ENCODE measurements at regions not wholly inside any gene's neighbourhood (a gene's known extent, or its start where the extent isn't known, plus 50 kb on each side); places are given as distances from the start of the nearest gene placed in this dataset.

- H3K9me3 Mint-ChIP-seq (ENCODE audit: unreplicated experiment) = no peaks in the 10 kb centered on the region
- peaks cover 8% of the 10 kb centered on the region for H3K4me1 Mint-ChIP-seq (ENCODE audit: unreplicated experiment)
- H3K4me3 Mint-ChIP-seq (ENCODE audit: unreplicated experiment) = no peak overlapping the region
- H3K27ac Mint-ChIP-seq (ENCODE audit: unreplicated experiment) = no peak overlapping the region
- no peak for TF ChIP-seq CTCF (IDR thresholded peaks at IDR 0.05; ENCODE audit: unreplicated experiment)
- peaks cover 2% of the 10 kb centered on the region for H3K27me3 Mint-ChIP-seq (ENCODE audit: unreplicated experiment)
- no peaks in the 10 kb centered on the region for H3K36me3 Mint-ChIP-seq (ENCODE audit: low read depth, unreplicated experiment)
- DNase-seq (ENCODE audit: low spot score) = no peak
These were observed 201.0 kb upstream of the NAV2 start for GRCh38 chr11:19511413-19512183.

- Mint-ChIP-seq H3K27ac (ENCODE audit: unreplicated experiment) (no peak overlapping the region), H3K27me3 (ENCODE audit: unreplicated experiment) (peaks cover 2% of the 10 kb centered on the region), H3K36me3 (ENCODE audit: low read depth, unreplicated experiment) (no peaks in the 10 kb centered on the region), H3K9me3 (ENCODE audit: unreplicated experiment) (no peaks in the 10 kb centered on the region), H3K4me1 (ENCODE audit: unreplicated experiment) (peaks cover 8% of the 10 kb centered on the region), H3K4me3 (ENCODE audit: unreplicated experiment) (no peak overlapping the region)
- no peak for DNase-seq (ENCODE audit: low spot score)
- no peak for TF ChIP-seq CTCF (IDR thresholded peaks at IDR 0.05; ENCODE audit: unreplicated experiment)
These were observed 201.6 kb upstream of the NAV2 start for GRCh38 chr11:19511066-19511412.

- H3K36me3 Mint-ChIP-seq (ENCODE audit: low read depth, unreplicated experiment) = no peaks in the 10 kb centered on the region
- no peak overlapping the region for H3K4me3 Mint-ChIP-seq (ENCODE audit: unreplicated experiment)
- DNase-seq (ENCODE audit: low spot score) = no peak
- peaks cover 2% of the 10 kb centered on the region for H3K27me3 Mint-ChIP-seq (ENCODE audit: unreplicated experiment)
- H3K27ac Mint-ChIP-seq (ENCODE audit: unreplicated experiment) = no peak overlapping the region
- no peak for TF ChIP-seq CTCF (IDR thresholded peaks at IDR 0.05; ENCODE audit: unreplicated experiment)
- H3K4me1 Mint-ChIP-seq (ENCODE audit: unreplicated experiment) = peaks cover 8% of the 10 kb centered on the region
- no peaks in the 10 kb centered on the region for H3K9me3 Mint-ChIP-seq (ENCODE audit: unreplicated experiment)
These were observed 202.2 kb upstream of the NAV2 start for GRCh38 chr11:19510468-19510867.

GRCh38 chr11:19509215-19509614 lies 203.4 kb upstream of the NAV2 start:
- Mint-ChIP-seq H3K9me3 (ENCODE audit: unreplicated experiment) (no peaks in the 10 kb centered on the region), H3K4me3 (ENCODE audit: unreplicated experiment) (no peak overlapping the region), H3K27me3 (ENCODE audit: unreplicated experiment) (peaks cover 2% of the 10 kb centered on the region), H3K27ac (ENCODE audit: unreplicated experiment) (no peak overlapping the region), H3K36me3 (ENCODE audit: low read depth, unreplicated experiment) (no peaks in the 10 kb centered on the region), H3K4me1 (ENCODE audit: unreplicated experiment) (peaks cover 8% of the 10 kb centered on the region)
- TF ChIP-seq CTCF (IDR thresholded peaks at IDR 0.05; ENCODE audit: unreplicated experiment) = no peak
- no peak for DNase-seq (ENCODE audit: low spot score)

GRCh38 chr11:19508165-19508564 lies 204.5 kb upstream of the NAV2 start:
- H3K27ac Mint-ChIP-seq (ENCODE audit: unreplicated experiment) = no peak overlapping the region
- no peaks in the 10 kb centered on the region for H3K9me3 Mint-ChIP-seq (ENCODE audit: unreplicated experiment)
- no peak for DNase-seq (ENCODE audit: low spot score)
- peaks cover 2% of the 10 kb centered on the region for H3K27me3 Mint-ChIP-seq (ENCODE audit: unreplicated experiment)
- H3K4me3 Mint-ChIP-seq (ENCODE audit: unreplicated experiment) = no peak overlapping the region
- peaks cover 8% of the 10 kb centered on the region for H3K4me1 Mint-ChIP-seq (ENCODE audit: unreplicated experiment)
- H3K36me3 Mint-ChIP-seq (ENCODE audit: low read depth, unreplicated experiment) = no peaks in the 10 kb centered on the region
- no peak for TF ChIP-seq CTCF (IDR thresholded peaks at IDR 0.05; ENCODE audit: unreplicated experiment)
